ENCODE measurements at regions not wholly inside any gene's neighbourhood (a gene's known extent, or its start where the extent isn't known, plus 50 kb on each side); places are given as distances from the start of the nearest gene placed in this dataset.
"Not testable (repeated sequence)": the region's sequence is repeated elsewhere in the genome, so short reads cannot be mapped to it uniquely, and the experiment has no call there.

GRCh38 chr16:64341336-64341735, 780.5 kb downstream of the CDH11 start:
- POLR2A ChIA-PET; H3K27me3 Mint-ChIP-seq; H3K36me3 Mint-ChIP-seq; H3K9me3 Mint-ChIP-seq; DNase-seq; H3K4me1 Mint-ChIP-seq; H3K4me3 Mint-ChIP-seq; H3K27ac Mint-ChIP-seq; ATAC-seq (ENCODE audit: low read depth): not testable (repeated sequence)

GRCh38 chr16:64339052-64339770, 782.7 kb downstream of the CDH11 start:
- DNase-seq (no peak), ATAC-seq (ENCODE audit: low read depth) (no peak)
- Mint-ChIP-seq H3K27me3 (no peaks in the 10 kb centered on the region), H3K4me3 (no peak overlapping the region), H3K4me1 (no peaks in the 10 kb centered on the region), H3K9me3 (peaks cover 4% of the 10 kb centered on the region), H3K36me3 (no peaks in the 10 kb centered on the region), H3K27ac (no peak overlapping the region)
- POLR2A ChIA-PET: no interaction called here

GRCh38 chr16:64321881-64322280, 800.0 kb downstream of the CDH11 start:
- H3K9me3 Mint-ChIP-seq: peaks cover 6% of the 10 kb centered on the region
- POLR2A ChIA-PET: no interaction called here
- no peaks in the 10 kb centered on the region for H3K27me3 Mint-ChIP-seq
- no peak for ATAC-seq (ENCODE audit: low read depth)
- H3K27ac Mint-ChIP-seq: no peak overlapping the region
- no peaks in the 10 kb centered on the region for H3K4me1 Mint-ChIP-seq
- H3K36me3 Mint-ChIP-seq: no peaks in the 10 kb centered on the region
- H3K4me3 Mint-ChIP-seq: no peak overlapping the region
- DNase-seq: no peak

- no peaks in the 10 kb centered on the region for H3K27me3 Mint-ChIP-seq
- H3K36me3 Mint-ChIP-seq: no peaks in the 10 kb centered on the region
- no peak overlapping the region for H3K4me3 Mint-ChIP-seq
- no peak for DNase-seq
- POLR2A ChIA-PET: no interaction called here
- H3K27ac Mint-ChIP-seq: no peak overlapping the region
- no peak for ATAC-seq (ENCODE audit: low read depth)
- H3K4me1 Mint-ChIP-seq: no peaks in the 10 kb centered on the region
- H3K9me3 Mint-ChIP-seq: peaks cover 8% of the 10 kb centered on the region
Observed at GRCh38 chr16:64321066-64321465, 800.8 kb downstream of the CDH11 start.

GRCh38 chr16:64317601-64318000, 804.3 kb downstream of the CDH11 start:
- POLR2A ChIA-PET: no interaction called here
- H3K4me3 Mint-ChIP-seq: no peak overlapping the region
- no peaks in the 10 kb centered on the region for H3K36me3 Mint-ChIP-seq
- H3K27ac Mint-ChIP-seq: no peak overlapping the region
- no peaks in the 10 kb centered on the region for H3K4me1 Mint-ChIP-seq
- ATAC-seq (ENCODE audit: low read depth) (no peak), DNase-seq (no peak)
- H3K27me3 Mint-ChIP-seq: no peaks in the 10 kb centered on the region
- H3K9me3 Mint-ChIP-seq: peaks cover 7% of the 10 kb centered on the region

- DNase-seq (no peak), ATAC-seq (ENCODE audit: low read depth) (no peak)
- POLR2A ChIA-PET: no interaction called here
- Mint-ChIP-seq H3K4me1 (no peaks in the 10 kb centered on the region), H3K9me3 (peaks cover 5% of the 10 kb centered on the region), H3K27ac (no peak overlapping the region), H3K4me3 (no peak overlapping the region), H3K36me3 (no peaks in the 10 kb centered on the region), H3K27me3 (no peaks in the 10 kb centered on the region)
Observed at GRCh38 chr16:64313726-64314125, 808.1 kb downstream of the CDH11 start.

- Mint-ChIP-seq H3K9me3 (peaks cover 6% of the 10 kb centered on the region), H3K4me3 (no peak overlapping the region), H3K4me1 (no peaks in the 10 kb centered on the region), H3K27me3 (no peaks in the 10 kb centered on the region), H3K27ac (no peak overlapping the region), H3K36me3 (no peaks in the 10 kb centered on the region)
- ATAC-seq (ENCODE audit: low read depth) (no peak), DNase-seq (no peak)
- POLR2A ChIA-PET: no interaction called here
Observed at GRCh38 chr16:64312980-64313379, 808.9 kb downstream of the CDH11 start.

GRCh38 chr16:64312292-64312691, 809.6 kb downstream of the CDH11 start:
- no peak overlapping the region for H3K27ac Mint-ChIP-seq
- no peaks in the 10 kb centered on the region for H3K27me3 Mint-ChIP-seq
- H3K9me3 Mint-ChIP-seq: peaks cover 9% of the 10 kb centered on the region
- no peak overlapping the region for H3K4me3 Mint-ChIP-seq
- ATAC-seq (ENCODE audit: low read depth) (no peak), DNase-seq (no peak)
- H3K36me3 Mint-ChIP-seq: no peaks in the 10 kb centered on the region
- POLR2A ChIA-PET: no interaction called here
- no peaks in the 10 kb centered on the region for H3K4me1 Mint-ChIP-seq

- peaks cover 11% of the 10 kb centered on the region for H3K9me3 Mint-ChIP-seq
- DNase-seq: no peak
Observed at GRCh38 chr16:64311241-64311640, 810.6 kb downstream of the CDH11 start.

GRCh38 chr16:64309398-64310110, 812.3 kb downstream of the CDH11 start:
- Mint-ChIP-seq H3K9me3 (peaks cover 11% of the 10 kb centered on the region), H3K27ac (no peak overlapping the region), H3K36me3 (no peaks in the 10 kb centered on the region), H3K27me3 (no peaks in the 10 kb centered on the region), H3K4me3 (no peak overlapping the region), H3K4me1 (no peaks in the 10 kb centered on the region)
- POLR2A ChIA-PET: no interaction called here
- DNase-seq (no peak), ATAC-seq (ENCODE audit: low read depth) (no peak)

More at GRCh38 chr16:64311241-64311640, 810.6 kb downstream of the CDH11 start:
- ATAC-seq (ENCODE audit: low read depth): no peak
- H3K27me3 Mint-ChIP-seq: no peaks in the 10 kb centered on the region
- no peak overlapping the region for H3K27ac Mint-ChIP-seq
- POLR2A ChIA-PET: no interaction called here
- no peak overlapping the region for H3K4me3 Mint-ChIP-seq
- H3K36me3 Mint-ChIP-seq: no peaks in the 10 kb centered on the region
- no peaks in the 10 kb centered on the region for H3K4me1 Mint-ChIP-seq

GRCh38 chr16:64308721-64309120, 813.1 kb downstream of the CDH11 start:
- no peaks in the 10 kb centered on the region for H3K4me1 Mint-ChIP-seq
- POLR2A ChIA-PET: no interaction called here
- no peaks in the 10 kb centered on the region for H3K36me3 Mint-ChIP-seq

GRCh38 chr16:64307431-64307830, 814.4 kb downstream of the CDH11 start:
- DNase-seq (no peak), ATAC-seq (ENCODE audit: low read depth) (no peak)
- Mint-ChIP-seq H3K36me3 (no peaks in the 10 kb centered on the region), H3K9me3 (peaks cover 11% of the 10 kb centered on the region), H3K27ac (no peak overlapping the region), H3K4me3 (no peak overlapping the region), H3K27me3 (no peaks in the 10 kb centered on the region), H3K4me1 (no peaks in the 10 kb centered on the region)
- POLR2A ChIA-PET: no interaction called here

More at GRCh38 chr16:64308721-64309120, 813.1 kb downstream of the CDH11 start:
- H3K9me3 Mint-ChIP-seq: peaks cover 9% of the 10 kb centered on the region
- no peak overlapping the region for H3K4me3 Mint-ChIP-seq
- H3K27me3 Mint-ChIP-seq: no peaks in the 10 kb centered on the region
- ATAC-seq (ENCODE audit: low read depth): no peak
- DNase-seq: no peak
- no peak overlapping the region for H3K27ac Mint-ChIP-seq

GRCh38 chr16:64305663-64306062, 816.2 kb downstream of the CDH11 start:
- Mint-ChIP-seq H3K9me3 (peaks cover 11% of the 10 kb centered on the region), H3K27me3 (no peaks in the 10 kb centered on the region), H3K4me3 (no peak overlapping the region), H3K27ac (no peak overlapping the region), H3K4me1 (no peaks in the 10 kb centered on the region), H3K36me3 (no peaks in the 10 kb centered on the region)
- POLR2A ChIA-PET: no interaction called here
- DNase-seq (no peak), ATAC-seq (ENCODE audit: low read depth) (no peak)

GRCh38 chr16:64304951-64305350, 816.9 kb downstream of the CDH11 start:
- peaks cover 11% of the 10 kb centered on the region for H3K9me3 Mint-ChIP-seq
- DNase-seq (no peak), ATAC-seq (ENCODE audit: low read depth) (no peak)
- POLR2A ChIA-PET: no interaction called here
- H3K27me3 Mint-ChIP-seq: no peaks in the 10 kb centered on the region
- H3K4me1 Mint-ChIP-seq: no peaks in the 10 kb centered on the region
- H3K27ac Mint-ChIP-seq: no peak overlapping the region
- no peaks in the 10 kb centered on the region for H3K36me3 Mint-ChIP-seq
- no peak overlapping the region for H3K4me3 Mint-ChIP-seq
